HCT116 (cell line): ENCODE measurements at regions not wholly inside any gene's neighbourhood (a gene's known extent, or its start where the extent isn't known, plus 50 kb on each side); places are given as distances from the start of the nearest gene placed in this dataset.

ENCODE experiments used
- ATAC-seq: fragments of 200-7000 bp; cut with Tn5 transposase; 2 replicates; pipeline ENCODE4 v1.9.1; 2020; ENCODE audit warnings: mild to moderate bottlenecking, moderate library complexity
- BruUV-seq: library from RNA; stranded (reverse); fragments of 400-500 nt; replicated peaks from 2 replicates; lab custom pipeline; 2021; lab: Mats Ljungman, UMichigan
- CTCF ChIA-PET: fragments of 300-600 bp; sonication (Branson Sonifier 250); formaldehyde crosslinking; loops from one replicate; lab custom pipeline; 2021; ENCODE audit warnings: antibody characterized with exemption; lab: Charles Lee
- POLR2A ChIA-PET: fragments of 300-600, 350-600 bp; sonication (Branson Sonifier 250); formaldehyde crosslinking; loops from one replicate; lab custom pipeline; 2021; ENCODE audit warnings: antibody characterized with exemption; lab: Charles Lee
- RAD21 ChIA-PET, 2 experiments: fragments of 300-600 bp; sonication (Branson Sonifier 250); formaldehyde crosslinking; loops; one replicate each; lab custom pipeline; 2023; ENCODE audit warnings: low total read pairs in 2 of 2; ENCODE audit not compliant: uncharacterized antibody in 2 of 2, unreplicated experiment in 2 of 2, low non-redundant PET in 1 of 2; lab: Charles Lee
- DNase-seq: peaks from one replicate; pipeline ENCODE4 v3.0.0-alpha.2; 2010; ENCODE audit warnings: low read depth, low spot score
- H2AFZ ChIP-seq: fragments of 200-600 bp; shearing (Covaris generic), sonication (generic); 2 replicates; pipeline ENCODE4 v1.6.1; 2017; ENCODE audit warnings: low read depth, mixed run types, mixed read lengths, antibody characterized with exemption, low read length; ENCODE audit not compliant: poor library complexity, severe bottlenecking
- H3K27ac ChIP-seq: 2 replicates; pipeline ENCODE4 v1.5.1; 2012; ENCODE audit warnings: low read depth, low read length
- H3K27me3 ChIP-seq: fragments of 200-600 bp; sonication (generic); 2 replicates; pipeline ENCODE4 v1.6.1; 2016; ENCODE audit warnings: mixed run types, low read length, mixed read lengths; ENCODE audit not compliant: insufficient read depth
- H3K36me3 ChIP-seq, 2 experiments: fragments of 200-500 bp in 1 of 2; fragments of 200-600 bp in 1 of 2; sonication (Bioruptor generic) in 1 of 2; sonication (generic) in 1 of 2; 2 replicates each; pipeline versions ENCODE4 v1.5.1 to v1.6.1; 2014 to 2016; ENCODE audit warnings: low read length in 2 of 2, inconsistent platforms in 1 of 2, mixed read lengths in 1 of 2, mixed run types in 1 of 2; ENCODE audit not compliant: insufficient read depth in 2 of 2, control insufficient read depth in 1 of 2
- H3K4me1 ChIP-seq, 2 experiments: fragments of 200-600 bp in 1 of 2; sonication (generic) in 1 of 2; 2 replicates each; pipeline versions ENCODE4 v1.5.1 to v1.6.1; 2012 to 2017; ENCODE audit warnings: low read length in 2 of 2, inconsistent platforms in 1 of 2, mild to moderate bottlenecking in 1 of 2, mixed read lengths in 1 of 2, mixed run types in 1 of 2, moderate library complexity in 1 of 2; ENCODE audit not compliant: insufficient read depth in 2 of 2, control insufficient read depth in 1 of 2
- H3K4me2 ChIP-seq: fragments of 200-600 bp; sonication (generic); 2 replicates; pipeline ENCODE4 v1.6.1; 2017; ENCODE audit warnings: mixed run types, low read length, mixed read lengths
- H3K4me3 ChIP-seq, 2 experiments: fragments of 200-600 bp in 1 of 2; sonication (generic) in 1 of 2; replicated peaks in 1 of 2; 2 replicates each; pipeline ENCODE4 v1.5.1; 2011 to 2016; ENCODE audit warnings: low read length in 2 of 2, control low read depth in 1 of 2, low read depth in 1 of 2, mild to moderate bottlenecking in 1 of 2, mixed read lengths in 1 of 2, mixed run types in 1 of 2
- H3K79me2 ChIP-seq: fragments of 200-600 bp; sonication (generic); 2 replicates; pipeline ENCODE4 v1.6.1; 2017; ENCODE audit warnings: mild to moderate bottlenecking, mixed run types, low read length, moderate library complexity, mixed read lengths; ENCODE audit not compliant: insufficient read depth
- H3K9ac ChIP-seq: fragments of 200-600 bp; sonication (generic); 2 replicates; pipeline ENCODE4 v1.6.1; 2016; ENCODE audit warnings: low read length, mixed read lengths
- H3K9me2 ChIP-seq: fragments of 200-600 bp; sonication (generic), shearing (Covaris generic); 2 replicates; pipeline ENCODE4 v1.6.1; 2017; ENCODE audit warnings: mixed run types, mild to moderate bottlenecking, moderate library complexity; ENCODE audit not compliant: insufficient read depth
- H3K9me3 ChIP-seq, 2 experiments: fragments of 200-500 bp in 1 of 2; fragments of 200-600 bp in 1 of 2; sonication (Bioruptor generic) in 1 of 2; sonication (generic) in 1 of 2; 2 replicates each; pipeline ENCODE4 v1.6.1; 2014 to 2017; ENCODE audit warnings: low read length in 2 of 2, mixed read lengths in 2 of 2, inconsistent platforms in 1 of 2, low read depth in 1 of 2, mild to moderate bottlenecking in 1 of 2, mixed run types in 1 of 2, moderate library complexity in 1 of 2; ENCODE audit not compliant: control insufficient read depth in 1 of 2, insufficient read depth in 1 of 2
- H4K20me1 ChIP-seq: fragments of 200-600 bp; sonication (generic), shearing (Covaris generic); 2 replicates; pipeline ENCODE4 v1.6.1; 2017; ENCODE audit warnings: mixed run types, mild to moderate bottlenecking, moderate library complexity; ENCODE audit not compliant: insufficient read depth
- EGR1 ChIP-seq: IDR thresholded peaks from 2 replicates; pipeline ENCODE4 v1.6.1; 2012; ENCODE audit warnings: low read depth
- FOSL1 ChIP-seq: IDR thresholded peaks from 2 replicates; pipeline ENCODE4 v1.6.1; 2012; ENCODE audit warnings: low read depth
- POLR2A ChIP-seq: IDR thresholded peaks from 2 replicates; pipeline ENCODE4 v1.7.0; 2011; ENCODE audit warnings: borderline replicate concordance; ENCODE audit not compliant: insufficient read depth, insufficient read length; ENCODE audit errors: extremely low read depth
- REST ChIP-seq: IDR thresholded peaks from 2 replicates; pipeline ENCODE4 v1.6.1; 2012; ENCODE audit warnings: low read depth
- SIN3A ChIP-seq: IDR thresholded peaks from 2 replicates; pipeline ENCODE4 v1.6.1; 2012; ENCODE audit warnings: low read depth
- SRF ChIP-seq: IDR thresholded peaks from 2 replicates; pipeline ENCODE4 v1.6.1; 2012; ENCODE audit warnings: low read depth
- TCF7L2 ChIP-seq: IDR thresholded peaks from 2 replicates; pipeline ENCODE4 v1.7.0; 2011; ENCODE audit warnings: borderline replicate concordance, inconsistent platforms; ENCODE audit not compliant: insufficient read depth, insufficient read length; ENCODE audit errors: extremely low read depth
- YY1 ChIP-seq: IDR thresholded peaks from 2 replicates; pipeline ENCODE4 v1.6.1; 2011; ENCODE audit warnings: low read length, low read depth, moderate library complexity, mild to moderate bottlenecking; ENCODE audit not compliant: insufficient replicate concordance; ENCODE audit errors: extremely low read depth
- ZBTB33 ChIP-seq: IDR thresholded peaks from 2 replicates; pipeline ENCODE4 v1.6.1; 2011; ENCODE audit warnings: mild to moderate bottlenecking, low read length, moderate library complexity; ENCODE audit not compliant: insufficient replicate concordance; ENCODE audit errors: extremely low read depth
- ZNF274 ChIP-seq: fragments of 200-500 bp; sonication (Bioruptor generic); IDR thresholded peaks from 2 replicates; pipeline ENCODE4 v1.6.1; 2014; ENCODE audit warnings: mild to moderate bottlenecking, low read depth, low read length, inconsistent platforms
- intact Hi-C: fragments of 100-400 bp; cut with micrococcal nuclease; formaldehyde crosslinking; loops from 2 replicates; pipeline ENCODE4 v1.10.0; 2022

GRCh38 chr6:6705915-6706675 lies 117.6 kb downstream of the LY86 start:
- CTCF ChIA-PET, result interaction anchor here (3.5 kb wide), 1 partner anchor 9 kb away, joined by 18 read pairs; no protein-coding TSS in a partner anchor
- POLR2A ChIA-PET, result no interaction called here

More at GRCh38 chr6:6705915-6706675, 117.6 kb downstream of the LY86 start:
- Histone ChIP-seq H2AFZ (no peak overlapping the region), H3K27me3 (no peaks in the 10 kb centered on the region), H3K27ac (no peak overlapping the region), H3K4me1 (no peaks in the 10 kb centered on the region), H3K79me2 (no peaks in the 10 kb centered on the region), H3K36me3 (no peaks in the 10 kb centered on the region), H3K9me3 (no peaks in the 10 kb centered on the region), H3K4me2 (no peak overlapping the region), H4K20me1 (no peaks in the 10 kb centered on the region), H3K9me2 (no peaks in the 10 kb centered on the region), H3K4me3 (no peak overlapping the region), H3K9ac (no peak overlapping the region)
- RAD21 ChIA-PET, result no interaction called here
- intact Hi-C loops, result no loop called here
- BruUV-seq, result no TSS peak
- ATAC-seq (no peak), DNase-seq (no peak)
- TF ChIP-seq SIN3A (no peak), ZBTB33 (no peak), ZNF274 (no peak), FOSL1 (no peak), REST (no peak), EGR1 (no peak), YY1 (no peak), POLR2A (no peak), TCF7L2 (no peak), SRF (no peak)
